ENCODE measurements at regions not wholly inside any gene's neighbourhood (a gene's known extent, or its start where the extent isn't known, plus 50 kb on each side); places are given as distances from the start of the nearest gene placed in this dataset.
"Not testable (repeated sequence)": the region's sequence is repeated elsewhere in the genome, so short reads cannot be mapped to it uniquely, and the experiment has no call there.

DNA sequence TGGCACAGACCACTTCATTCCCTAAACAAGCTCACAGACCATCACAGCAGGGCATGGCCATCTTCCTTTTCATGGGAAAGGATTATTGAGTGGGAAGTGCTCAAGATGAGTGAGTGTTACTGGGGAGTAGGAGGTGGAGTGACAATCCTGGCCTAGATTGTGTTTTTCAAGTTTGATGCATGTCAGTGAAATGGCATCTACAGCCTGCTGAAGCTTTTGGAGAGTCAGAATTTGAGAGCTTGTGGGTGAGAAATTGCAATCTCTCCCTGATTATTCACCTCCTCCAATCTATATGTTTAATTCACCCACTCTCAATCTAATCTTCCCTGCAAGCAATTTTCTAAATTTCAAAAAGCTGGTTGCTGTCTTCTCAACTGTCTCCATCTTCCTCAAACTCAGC lies 156.1 kb upstream of the G2E3 start:
- no peak for FAIRE-seq
- H3K4me1 ChIP-seq (ENCODE audit: control insufficient read depth, insufficient read depth, low read length): no peaks in the 10 kb centered on the region
- in situ Hi-C loops (cut with MboI): no loop called here
- no peak overlapping the region for H2AFZ ChIP-seq (ENCODE audit: control insufficient read depth, low read depth, low read length)
- no peaks in the 10 kb centered on the region for H3K27me3 ChIP-seq (replicated peaks in 1 of 2; ENCODE audit: control insufficient read depth in 2 of 2, insufficient read depth in 2 of 2, low read length in 1 of 2)
- no peak overlapping the region for H3K4me2 ChIP-seq (ENCODE audit: control insufficient read depth, insufficient read depth)
- intact Hi-C loops (cut with micrococcal nuclease; ENCODE audit: unreplicated experiment): no loop called here
- no peak overlapping the region for H3K9ac ChIP-seq (ENCODE audit: control insufficient read depth, insufficient read depth, low read length)
- SMC1A ChIA-PET (ENCODE audit: uncharacterized antibody, unreplicated experiment): no interaction called here
- H3K36me3 ChIP-seq (ENCODE audit: control insufficient read depth in 2 of 2, insufficient read depth in 2 of 2, low read length in 1 of 2): no peaks in the 10 kb centered on the region
- no peak for DNase-seq (ENCODE audit: low read depth, low spot score)
- TF ChIP-seq JUND (IDR thresholded peaks at IDR 0.05; ENCODE audit: low read depth, low read length): no peak
- TF ChIP-seq TAF1 (IDR thresholded peaks at IDR 0.05; ENCODE audit: borderline replicate concordance, low read depth, low read length): no peak
- no peak for TF ChIP-seq TCF3 (IDR thresholded peaks at IDR 0.05; ENCODE audit: borderline replicate concordance, insufficient read depth, low read depth, low read length)
- TF ChIP-seq IRF4 (IDR thresholded peaks at IDR 0.05; ENCODE audit: low read depth, low read length): no peak
- TF ChIP-seq IRF5 (IDR thresholded peaks at IDR 0.05; ENCODE audit: borderline replicate concordance): no peak
- TF ChIP-seq PAX5 (IDR thresholded peaks at IDR 0.05; ENCODE audit: borderline replicate concordance, low read depth, low read length): no peak
- no peak for TF ChIP-seq MYB (IDR thresholded peaks at IDR 0.05; ENCODE audit: borderline replicate concordance, low read depth, low read length)
- RAD21 ChIA-PET (ENCODE audit: unreplicated experiment): no interaction called here
- no peak for ATAC-seq
- POLR2A ChIA-PET: no interaction called here
- H4K20me1 ChIP-seq (ENCODE audit: control insufficient read depth, insufficient read depth): no peaks in the 10 kb centered on the region
- CTCF ChIA-PET: interaction anchor here (0.6 kb wide), 1 partner anchor 864 kb away, joined by 5 read pairs; no protein-coding TSS in a partner anchor
- H3K27ac ChIP-seq (ENCODE audit: control insufficient read depth, insufficient read depth): no peak overlapping the region
- H3K79me2 ChIP-seq (ENCODE audit: control insufficient read depth, insufficient read depth, low read length): no peaks in the 10 kb centered on the region
- no peak overlapping the region for H3K4me3 ChIP-seq
- no peaks in the 10 kb centered on the region for H3K9me3 ChIP-seq (replicated peaks; ENCODE audit: control insufficient read depth, insufficient read depth, low read length)
- no TSS peak for BruUV-seq (replicated peaks)

GRCh38 chr14:30403791-30404190 lies 155.2 kb upstream of the G2E3 start:
- H3K4me1 ChIP-seq (ENCODE audit: control insufficient read depth, insufficient read depth, low read length): no peaks in the 10 kb centered on the region
- CTCF ChIA-PET: no interaction called here
- no TSS peak for BruUV-seq (replicated peaks)
- H3K9me3 ChIP-seq (replicated peaks; ENCODE audit: control insufficient read depth, insufficient read depth, low read length): no peaks in the 10 kb centered on the region
- ATAC-seq (no peak), DNase-seq (ENCODE audit: low read depth, low spot score) (no peak), FAIRE-seq (no peak)
- H3K4me3 ChIP-seq: no peak overlapping the region
- H3K27ac ChIP-seq (ENCODE audit: control insufficient read depth, insufficient read depth): no peak overlapping the region
- in situ Hi-C loops (cut with MboI): no loop called here
- intact Hi-C loops (cut with micrococcal nuclease; ENCODE audit: unreplicated experiment): no loop called here
- SMC1A ChIA-PET (ENCODE audit: uncharacterized antibody, unreplicated experiment): no interaction called here
- POLR2A ChIA-PET: no interaction called here
- no peaks in the 10 kb centered on the region for H3K36me3 ChIP-seq (ENCODE audit: control insufficient read depth in 2 of 2, insufficient read depth in 2 of 2, low read length in 1 of 2)
- no peaks in the 10 kb centered on the region for H4K20me1 ChIP-seq (ENCODE audit: control insufficient read depth, insufficient read depth)
- H2AFZ ChIP-seq (ENCODE audit: control insufficient read depth, low read depth, low read length): no peak overlapping the region
- H3K4me2 ChIP-seq (ENCODE audit: control insufficient read depth, insufficient read depth): no peak overlapping the region
- no peaks in the 10 kb centered on the region for H3K27me3 ChIP-seq (replicated peaks in 1 of 2; ENCODE audit: control insufficient read depth in 2 of 2, insufficient read depth in 2 of 2, low read length in 1 of 2)
- no peak for TF ChIP-seq SUPT20H (IDR thresholded peaks at IDR 0.05; ENCODE audit: borderline replicate concordance, control insufficient read depth, low read depth, low read length)
- TF ChIP-seq CEBPB (IDR thresholded peaks at IDR 0.05; ENCODE audit: borderline replicate concordance in 1 of 2, low read depth in 2 of 2, low read length in 2 of 2): peak in 1 of 2 experiments; percentile 82; a peak in 1 of 4 replicates
- TF ChIP-seq SIN3A (IDR thresholded peaks at IDR 0.05; ENCODE audit: low read depth, low read length): no peak
- TF ChIP-seq SMAD1 (IDR thresholded peaks at IDR 0.05; ENCODE audit: low read depth, partially characterized antibody): no peak
- H3K9ac ChIP-seq (ENCODE audit: control insufficient read depth, insufficient read depth, low read length): no peak overlapping the region
- whole genome bisulfite sequencing (ENCODE audit: insufficient coverage, insufficient replicate concordance, low lambda C conversion rate, missing lambda C conversion rate): 46% methylated on average over 4 of the region's 4 CpGs
- RAD21 ChIA-PET (ENCODE audit: unreplicated experiment): no interaction called here
- no peaks in the 10 kb centered on the region for H3K79me2 ChIP-seq (ENCODE audit: control insufficient read depth, insufficient read depth, low read length)

DNA sequence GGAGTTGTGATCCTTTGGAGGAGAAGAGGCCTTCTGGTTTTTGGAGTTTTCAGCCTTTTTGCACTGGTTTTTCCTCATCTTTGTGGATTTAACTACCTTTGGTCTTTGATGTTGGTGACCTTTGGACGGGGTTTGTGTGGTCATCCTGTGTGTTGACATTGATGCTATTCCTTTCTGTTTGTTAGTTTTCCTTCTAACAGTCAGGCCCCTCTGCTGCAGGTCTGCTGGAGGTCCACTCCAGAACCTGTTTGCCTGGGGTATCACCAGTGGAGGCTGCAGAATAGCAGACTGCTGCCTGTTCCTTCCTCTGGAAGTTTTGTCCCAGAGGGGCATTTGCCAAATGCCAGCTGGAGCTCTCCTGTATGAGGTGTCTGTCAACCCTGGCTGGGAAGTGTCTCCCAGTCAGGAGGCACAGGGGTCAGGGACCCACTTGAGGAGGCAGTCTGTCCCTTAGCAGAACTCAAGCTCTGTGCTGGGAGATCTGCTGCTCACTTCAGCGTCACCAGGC lies 149.4 kb upstream of the G2E3 start:
- RAD21 ChIA-PET (ENCODE audit: unreplicated experiment); FAIRE-seq: not testable (repeated sequence)

More for the DNA sequence above, 149.4 kb upstream of the G2E3 start:
- H3K79me2 ChIP-seq (ENCODE audit: control insufficient read depth, insufficient read depth, low read length); H3K27ac ChIP-seq (ENCODE audit: control insufficient read depth, insufficient read depth); SMC1A ChIA-PET (ENCODE audit: uncharacterized antibody, unreplicated experiment); ATAC-seq; H2AFZ ChIP-seq (ENCODE audit: control insufficient read depth, low read depth, low read length); H4K20me1 ChIP-seq (ENCODE audit: control insufficient read depth, insufficient read depth); H3K36me3 ChIP-seq (ENCODE audit: control insufficient read depth in 2 of 2, insufficient read depth in 2 of 2, low read length in 1 of 2); H3K27me3 ChIP-seq (replicated peaks in 1 of 2; ENCODE audit: control insufficient read depth in 2 of 2, insufficient read depth in 2 of 2, low read length in 1 of 2); H3K4me1 ChIP-seq (ENCODE audit: control insufficient read depth, insufficient read depth, low read length); in situ Hi-C loops (cut with MboI); H3K4me3 ChIP-seq; CTCF ChIA-PET; H3K4me2 ChIP-seq (ENCODE audit: control insufficient read depth, insufficient read depth); H3K9ac ChIP-seq (ENCODE audit: control insufficient read depth, insufficient read depth, low read length); H3K9me3 ChIP-seq (replicated peaks; ENCODE audit: control insufficient read depth, insufficient read depth, low read length); BruUV-seq (replicated peaks); POLR2A ChIA-PET; intact Hi-C loops (cut with micrococcal nuclease; ENCODE audit: unreplicated experiment); DNase-seq (ENCODE audit: low read depth, low spot score): not testable (repeated sequence)
- WGBS (ENCODE audit: insufficient coverage, insufficient replicate concordance, low lambda C conversion rate, missing lambda C conversion rate): 42% methylated on average over 2 of the region's 2 CpGs

Measured in GM12878 (cell line).